ENCODE measurements at regions not wholly inside any gene's neighbourhood (a gene's known extent, or its start where the extent isn't known, plus 50 kb on each side); places are given as distances from the start of the nearest gene placed in this dataset.

DNA sequence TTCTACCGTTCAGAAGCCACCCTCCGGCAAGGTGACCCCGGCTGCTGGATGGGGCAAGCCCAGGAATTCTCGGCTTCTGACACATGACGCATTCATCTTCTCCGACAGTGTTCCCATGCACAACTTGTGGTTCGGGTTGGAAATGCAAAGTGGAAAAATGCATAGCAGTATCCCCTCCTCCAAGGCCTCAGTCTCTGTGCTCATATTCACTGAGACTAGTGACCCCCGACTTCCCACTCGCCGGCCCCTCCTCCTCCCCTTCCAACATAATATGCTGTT lies 70.0 kb upstream of the NTM start:
- TF ChIP-seq, protein P1, sequence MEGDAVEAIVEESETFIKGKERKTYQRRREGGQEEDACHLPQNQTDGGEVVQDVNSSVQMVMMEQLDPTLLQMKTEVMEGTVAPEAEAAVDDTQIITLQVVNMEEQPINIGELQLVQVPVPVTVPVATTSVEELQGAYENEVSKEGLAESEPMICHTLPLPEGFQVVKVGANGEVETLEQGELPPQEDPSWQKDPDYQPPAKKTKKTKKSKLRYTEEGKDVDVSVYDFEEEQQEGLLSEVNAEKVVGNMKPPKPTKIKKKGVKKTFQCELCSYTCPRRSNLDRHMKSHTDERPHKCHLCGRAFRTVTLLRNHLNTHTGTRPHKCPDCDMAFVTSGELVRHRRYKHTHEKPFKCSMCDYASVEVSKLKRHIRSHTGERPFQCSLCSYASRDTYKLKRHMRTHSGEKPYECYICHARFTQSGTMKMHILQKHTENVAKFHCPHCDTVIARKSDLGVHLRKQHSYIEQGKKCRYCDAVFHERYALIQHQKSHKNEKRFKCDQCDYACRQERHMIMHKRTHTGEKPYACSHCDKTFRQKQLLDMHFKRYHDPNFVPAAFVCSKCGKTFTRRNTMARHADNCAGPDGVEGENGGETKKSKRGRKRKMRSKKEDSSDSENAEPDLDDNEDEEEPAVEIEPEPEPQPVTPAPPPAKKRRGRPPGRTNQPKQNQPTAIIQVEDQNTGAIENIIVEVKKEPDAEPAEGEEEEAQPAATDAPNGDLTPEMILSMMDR (IDR thresholded peaks at IDR 0.05): no peak
- TF ChIP-seq POLR2AphosphoS5 (IDR thresholded peaks at IDR 0.05; ENCODE audit: low read depth, low read length) (no peak), SIN3A (IDR thresholded peaks at IDR 0.05; ENCODE audit: borderline replicate concordance, insufficient read depth, low read depth, low read length) (no peak), TCF7L2 (IDR thresholded peaks at IDR 0.05; ENCODE audit: low read depth, low read length) (no peak)
- TF ChIP-seq, protein P2, sequence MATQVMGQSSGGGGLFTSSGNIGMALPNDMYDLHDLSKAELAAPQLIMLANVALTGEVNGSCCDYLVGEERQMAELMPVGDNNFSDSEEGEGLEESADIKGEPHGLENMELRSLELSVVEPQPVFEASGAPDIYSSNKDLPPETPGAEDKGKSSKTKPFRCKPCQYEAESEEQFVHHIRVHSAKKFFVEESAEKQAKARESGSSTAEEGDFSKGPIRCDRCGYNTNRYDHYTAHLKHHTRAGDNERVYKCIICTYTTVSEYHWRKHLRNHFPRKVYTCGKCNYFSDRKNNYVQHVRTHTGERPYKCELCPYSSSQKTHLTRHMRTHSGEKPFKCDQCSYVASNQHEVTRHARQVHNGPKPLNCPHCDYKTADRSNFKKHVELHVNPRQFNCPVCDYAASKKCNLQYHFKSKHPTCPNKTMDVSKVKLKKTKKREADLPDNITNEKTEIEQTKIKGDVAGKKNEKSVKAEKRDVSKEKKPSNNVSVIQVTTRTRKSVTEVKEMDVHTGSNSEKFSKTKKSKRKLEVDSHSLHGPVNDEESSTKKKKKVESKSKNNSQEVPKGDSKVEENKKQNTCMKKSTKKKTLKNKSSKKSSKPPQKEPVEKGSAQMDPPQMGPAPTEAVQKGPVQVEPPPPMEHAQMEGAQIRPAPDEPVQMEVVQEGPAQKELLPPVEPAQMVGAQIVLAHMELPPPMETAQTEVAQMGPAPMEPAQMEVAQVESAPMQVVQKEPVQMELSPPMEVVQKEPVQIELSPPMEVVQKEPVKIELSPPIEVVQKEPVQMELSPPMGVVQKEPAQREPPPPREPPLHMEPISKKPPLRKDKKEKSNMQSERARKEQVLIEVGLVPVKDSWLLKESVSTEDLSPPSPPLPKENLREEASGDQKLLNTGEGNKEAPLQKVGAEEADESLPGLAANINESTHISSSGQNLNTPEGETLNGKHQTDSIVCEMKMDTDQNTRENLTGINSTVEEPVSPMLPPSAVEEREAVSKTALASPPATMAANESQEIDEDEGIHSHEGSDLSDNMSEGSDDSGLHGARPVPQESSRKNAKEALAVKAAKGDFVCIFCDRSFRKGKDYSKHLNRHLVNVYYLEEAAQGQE (IDR thresholded peaks at IDR 0.05; ENCODE audit: insufficient read depth in 1 of 2, low read depth in 2 of 2, low read length in 1 of 2): no peak
